ENCODE measurements at regions not wholly inside any gene's neighbourhood (a gene's known extent, or its start where the extent isn't known, plus 50 kb on each side); places are given as distances from the start of the nearest gene placed in this dataset.

DNA sequence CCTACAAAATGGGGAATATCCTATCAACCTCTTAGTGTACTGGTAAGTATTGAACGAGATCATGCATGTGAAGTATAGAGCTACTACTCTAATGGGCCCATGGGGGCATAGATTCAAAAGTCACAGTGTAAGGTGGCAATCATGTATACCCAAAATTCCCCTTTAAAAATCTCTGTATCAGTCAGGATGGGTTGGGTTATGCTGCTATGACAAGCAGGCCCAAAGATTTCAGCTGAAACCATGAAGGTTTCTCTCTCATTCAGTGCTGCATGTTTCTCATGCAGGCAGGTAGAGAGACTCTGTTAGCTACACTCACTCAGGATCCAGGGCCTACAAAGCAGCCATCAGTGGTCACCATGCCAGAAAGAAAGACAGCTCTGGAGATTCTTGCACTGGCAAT, 166.6 kb downstream of the MAFB start:
- TF ChIP-seq, protein P1, sequence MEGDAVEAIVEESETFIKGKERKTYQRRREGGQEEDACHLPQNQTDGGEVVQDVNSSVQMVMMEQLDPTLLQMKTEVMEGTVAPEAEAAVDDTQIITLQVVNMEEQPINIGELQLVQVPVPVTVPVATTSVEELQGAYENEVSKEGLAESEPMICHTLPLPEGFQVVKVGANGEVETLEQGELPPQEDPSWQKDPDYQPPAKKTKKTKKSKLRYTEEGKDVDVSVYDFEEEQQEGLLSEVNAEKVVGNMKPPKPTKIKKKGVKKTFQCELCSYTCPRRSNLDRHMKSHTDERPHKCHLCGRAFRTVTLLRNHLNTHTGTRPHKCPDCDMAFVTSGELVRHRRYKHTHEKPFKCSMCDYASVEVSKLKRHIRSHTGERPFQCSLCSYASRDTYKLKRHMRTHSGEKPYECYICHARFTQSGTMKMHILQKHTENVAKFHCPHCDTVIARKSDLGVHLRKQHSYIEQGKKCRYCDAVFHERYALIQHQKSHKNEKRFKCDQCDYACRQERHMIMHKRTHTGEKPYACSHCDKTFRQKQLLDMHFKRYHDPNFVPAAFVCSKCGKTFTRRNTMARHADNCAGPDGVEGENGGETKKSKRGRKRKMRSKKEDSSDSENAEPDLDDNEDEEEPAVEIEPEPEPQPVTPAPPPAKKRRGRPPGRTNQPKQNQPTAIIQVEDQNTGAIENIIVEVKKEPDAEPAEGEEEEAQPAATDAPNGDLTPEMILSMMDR (IDR thresholded peaks at IDR 0.05; ENCODE audit: extremely low read depth in 1 of 2, insufficient read depth in 1 of 2, low read depth in 1 of 2, low read length in 2 of 2) = no peak
- TF ChIP-seq POLR2A (IDR thresholded peaks at IDR 0.05; ENCODE audit: low read depth, low read length) = no peak
- TF ChIP-seq GATA2 (IDR thresholded peaks at IDR 0.05; ENCODE audit: insufficient read depth, insufficient read length, low read depth, low read length) = no peak
- TF ChIP-seq FOS (IDR thresholded peaks at IDR 0.05; ENCODE audit: borderline replicate concordance, insufficient read depth, low read length) = no peak
- TF ChIP-seq POLR2AphosphoS5 (IDR thresholded peaks at IDR 0.05; ENCODE audit: insufficient read depth, low read depth, low read length) = no peak
